H1 (cell line): ENCODE measurements at regions not wholly inside any gene's neighbourhood (a gene's known extent, or its start where the extent isn't known, plus 50 kb on each side); places are given as distances from the start of the nearest gene placed in this dataset.

Source experiments
- CTCF ChIA-PET: fragments of 300-600 bp; sonication (Branson Sonifier 250); formaldehyde crosslinking; loops from one replicate; lab custom pipeline; 2021; ENCODE audit not compliant: partially characterized antibody; lab: Charles Lee
- POLR2A ChIA-PET: fragments of 300-600 bp; sonication (Branson Sonifier 250); formaldehyde crosslinking; loops from one replicate; lab custom pipeline; 2021; ENCODE audit warnings: inconsistent platforms; ENCODE audit not compliant: partially characterized antibody; lab: Charles Lee
- DNase-seq, 2 experiments: peaks; one replicate each; pipeline versions ENCODE4 v3.0.0 to v3.0.0-alpha.2; 2010 to 2022; ENCODE audit warnings: low spot score in 2 of 2, low read depth in 1 of 2, mixed read lengths in 1 of 2
- FAIRE-seq: peaks from 2 replicates; lab custom pipeline; 2011; peaks lifted over from hg19 to GRCh38; lab: Jason Lieb, UNC
- H2AFZ ChIP-seq: 2 replicates; pipeline ENCODE4 v1.8.1; 2012; ENCODE audit warnings: low read length, inconsistent platforms
- H2AK5ac ChIP-seq: 2 replicates; pipeline ENCODE4 v1.6.1; 2013; ENCODE audit warnings: low read depth, low read length
- H2BK120ac ChIP-seq: replicated peaks from 2 replicates; pipeline ENCODE3; 2013; ENCODE audit warnings: low read depth, low read length, inconsistent platforms
- H2BK12ac ChIP-seq: 2 replicates; pipeline ENCODE4 v1.6.1; 2013; ENCODE audit warnings: low read depth, low read length
- H2BK15ac ChIP-seq: 2 replicates; pipeline ENCODE4 v1.6.1; 2013; ENCODE audit warnings: low read length
- H2BK20ac ChIP-seq: 2 replicates; pipeline ENCODE4 v1.6.1; 2013; ENCODE audit warnings: low read length
- H2BK5ac ChIP-seq: 2 replicates; pipeline ENCODE4 v1.6.1; 2013; ENCODE audit warnings: low read depth, low read length
- H3K14ac ChIP-seq: 2 replicates; pipeline ENCODE4 v1.6.1; 2013; ENCODE audit warnings: inconsistent platforms; ENCODE audit not compliant: insufficient read length
- H3K18ac ChIP-seq: 2 replicates; pipeline ENCODE4 v1.6.1; 2013; ENCODE audit warnings: low read length; ENCODE audit errors: extremely low read depth
- H3K23ac ChIP-seq: 2 replicates; pipeline ENCODE4 v1.6.1; 2013; ENCODE audit warnings: inconsistent platforms; ENCODE audit not compliant: insufficient read length
- H3K23me2 ChIP-seq: 2 replicates; pipeline ENCODE4 v1.6.1; 2013; ENCODE audit warnings: low read depth, low read length
- H3K27ac ChIP-seq: 2 replicates; pipeline ENCODE4 v1.6.1; 2011; ENCODE audit warnings: low read depth, low read length, inconsistent platforms
- H3K27me3 ChIP-seq, 4 experiments: replicated peaks in 1 of 4; 1 replicate in 1 of 4; 2 replicates in 3 of 4; pipeline versions ENCODE4 v1.6.1 to v1.8.1; 2011 to 2013; ENCODE audit warnings: low read length in 3 of 4, mild to moderate bottlenecking in 3 of 4, inconsistent platforms in 2 of 4, mixed read lengths in 2 of 4, moderate library complexity in 1 of 4; ENCODE audit not compliant: control insufficient read depth in 3 of 4, insufficient read depth in 3 of 4; ENCODE audit errors: extremely low read depth in 1 of 4
- H3K36me3 ChIP-seq, 4 experiments: 2 replicates each; pipeline versions ENCODE4 v1.6.1 to v1.8.1; 2011 to 2013; ENCODE audit warnings: mild to moderate bottlenecking in 4 of 4, low read length in 3 of 4, moderate library complexity in 2 of 4, control low read depth in 1 of 4, inconsistent platforms in 1 of 4; ENCODE audit not compliant: insufficient read depth in 4 of 4, control insufficient read depth in 2 of 4
- H3K4ac ChIP-seq: replicated peaks from 2 replicates; pipeline ENCODE3; 2013; ENCODE audit warnings: low read length, low read depth, mixed read lengths, inconsistent platforms; ENCODE audit not compliant: insufficient read length
- H3K4me1 ChIP-seq, 4 experiments: replicated peaks in 1 of 4; 1 replicate in 1 of 4; 2 replicates in 3 of 4; pipeline versions ENCODE4 v1.6.1 to v1.8.1; 2011 to 2013; ENCODE audit warnings: low read length in 3 of 4, inconsistent platforms in 2 of 4, mixed read lengths in 1 of 4; ENCODE audit not compliant: insufficient read depth in 4 of 4, control insufficient read depth in 3 of 4
- H3K4me2 ChIP-seq, 2 experiments: 2 replicates each; pipeline versions ENCODE4 v1.6.1 to v1.8.1; 2011 to 2013; ENCODE audit warnings: low read depth in 2 of 2, low read length in 2 of 2, control low read depth in 1 of 2, inconsistent platforms in 1 of 2, mild to moderate bottlenecking in 1 of 2; ENCODE audit not compliant: insufficient read depth in 1 of 2
- H3K4me3 ChIP-seq, 4 experiments: fragments of 200-600, 300-600 bp in 1 of 4; sonication (generic), shearing (Covaris generic), sonication (Bioruptor Twin) in 1 of 4; 2 replicates each; pipeline versions ENCODE4 v1.5.1 to v1.8.1; 2011 to 2016; ENCODE audit warnings: low read length in 4 of 4, low read depth in 3 of 4, control low read depth in 2 of 4, inconsistent platforms in 2 of 4, mild to moderate bottlenecking in 2 of 4, mixed read lengths in 1 of 4, moderate library complexity in 1 of 4; ENCODE audit not compliant: insufficient read depth in 2 of 4; ENCODE audit errors: extremely low read depth in 1 of 4
- H3K56ac ChIP-seq: replicated peaks from 2 replicates; pipeline ENCODE3; 2013; ENCODE audit warnings: low read depth, mild to moderate bottlenecking, mixed read lengths, low read length, inconsistent platforms; ENCODE audit not compliant: insufficient read length
- H3K79me1 ChIP-seq: 2 replicates; pipeline ENCODE4 v1.6.1; 2013; ENCODE audit warnings: low read depth, low read length, control low read depth
- H3K79me2 ChIP-seq, 2 experiments: 2 replicates each; pipeline versions ENCODE4 v1.6.1 to v1.8.1; 2012 to 2013; ENCODE audit warnings: low read length in 2 of 2, mild to moderate bottlenecking in 2 of 2, inconsistent platforms in 1 of 2; ENCODE audit not compliant: insufficient read depth in 2 of 2, control insufficient read depth in 1 of 2
- H3K9ac ChIP-seq, 4 experiments: replicated peaks in 1 of 4; 1 replicate in 1 of 4; 2 replicates in 3 of 4; pipeline versions ENCODE4 v1.6.1 to v1.8.1; 2011 to 2013; ENCODE audit warnings: low read depth in 3 of 4, low read length in 3 of 4, control low read depth in 2 of 4, mild to moderate bottlenecking in 2 of 4, moderate library complexity in 2 of 4, inconsistent platforms in 1 of 4; ENCODE audit errors: extremely low read depth in 1 of 4
- H3K9me3 ChIP-seq, 2 experiments: 2 replicates each; pipeline versions ENCODE4 v1.6.1 to v1.8.1; 2012 to 2013; ENCODE audit warnings: mild to moderate bottlenecking in 2 of 2, moderate library complexity in 2 of 2, control low read depth in 1 of 2, inconsistent platforms in 1 of 2, low read depth in 1 of 2, low read length in 1 of 2, mixed read lengths in 1 of 2; ENCODE audit not compliant: insufficient read depth in 2 of 2
- H4K20me1 ChIP-seq, 2 experiments: replicated peaks in 1 of 2; 2 replicates each; pipeline versions ENCODE3 to v1.8.1; 2011 to 2013; ENCODE audit warnings: inconsistent platforms in 2 of 2, low read length in 2 of 2, mild to moderate bottlenecking in 1 of 2; ENCODE audit not compliant: insufficient read depth in 2 of 2, control insufficient read depth in 1 of 2
- H4K5ac ChIP-seq: 2 replicates; pipeline ENCODE4 v1.6.1; 2013; ENCODE audit warnings: low read length, low read depth, mixed read lengths, inconsistent platforms; ENCODE audit not compliant: insufficient read length
- H4K8ac ChIP-seq: 2 replicates; pipeline ENCODE4 v1.8.0; 2013; ENCODE audit warnings: mild to moderate bottlenecking, moderate library complexity, low read length, inconsistent platforms; ENCODE audit not compliant: insufficient read depth; ENCODE audit errors: extremely low read depth
- H4K91ac ChIP-seq: replicated peaks from 2 replicates; pipeline ENCODE3; 2013; ENCODE audit warnings: low read length, mixed read lengths, inconsistent platforms; ENCODE audit not compliant: insufficient read length
- ASH2L ChIP-seq: fragments of 200-600, 300-600 bp; sonication (generic); IDR thresholded peaks from one replicate; pipeline ENCODE4 v1.7.1; 2017; ENCODE audit warnings: low read length
- CHD1 ChIP-seq: IDR thresholded peaks from 2 replicates; pipeline ENCODE4 v1.6.1; 2012; ENCODE audit warnings: low read depth, low read length, improper control_type of control experiment
- E2F6 ChIP-seq: IDR thresholded peaks from 2 replicates; pipeline ENCODE4 v1.6.1; 2012; ENCODE audit warnings: inconsistent platforms
- EP300 ChIP-seq, 2 experiments: IDR thresholded peaks; 1 replicate in 1 of 2; 2 replicates in 1 of 2; pipeline ENCODE4 v1.6.1; 2011 to 2012; ENCODE audit warnings: low read depth in 2 of 2, low read length in 2 of 2, mild to moderate bottlenecking in 2 of 2, borderline replicate concordance in 1 of 2, inconsistent platforms in 1 of 2, moderate library complexity in 1 of 2
- FOSL1 ChIP-seq: IDR thresholded peaks from 2 replicates; pipeline ENCODE4 v1.6.1; 2011; ENCODE audit warnings: mild to moderate bottlenecking, low read depth, low read length, moderate library complexity; ENCODE audit not compliant: insufficient read depth
- GABPA ChIP-seq: IDR thresholded peaks from 2 replicates; pipeline ENCODE4 v1.6.1; 2011; ENCODE audit warnings: mild to moderate bottlenecking, low read length, moderate library complexity, borderline replicate concordance; ENCODE audit not compliant: insufficient read depth
- MAFK ChIP-seq: IDR thresholded peaks from 2 replicates; pipeline ENCODE4 v1.6.1; 2012; ENCODE audit warnings: low read depth, mild to moderate bottlenecking, improper control_type of control experiment, low read length
- MAX ChIP-seq: IDR thresholded peaks from 2 replicates; pipeline ENCODE4 v1.6.1; 2012; ENCODE audit warnings: inconsistent platforms
- NANOG ChIP-seq: IDR thresholded peaks from 2 replicates; pipeline ENCODE4 v1.6.1; 2011; ENCODE audit warnings: low read length, low read depth, mild to moderate bottlenecking, inconsistent platforms; ENCODE audit not compliant: insufficient read depth, poor library complexity, severe bottlenecking
- RBBP5 ChIP-seq: IDR thresholded peaks from 2 replicates; pipeline ENCODE4 v1.7.1; 2012; ENCODE audit warnings: low read depth, mild to moderate bottlenecking, inconsistent platforms, low read length, moderate library complexity, borderline replicate concordance
- SP1 ChIP-seq: IDR thresholded peaks from 2 replicates; pipeline ENCODE4 v1.6.1; 2011; ENCODE audit warnings: low read depth, low read length
- TAF1 ChIP-seq: IDR thresholded peaks from 2 replicates; pipeline ENCODE4 v1.6.1; 2011; ENCODE audit warnings: mild to moderate bottlenecking, low read depth, low read length
- TBP ChIP-seq: IDR thresholded peaks from 2 replicates; pipeline ENCODE4 v1.6.1; 2011; ENCODE audit warnings: low read depth, low read length, improper control_type of control experiment
- WGBS, 2 experiments: shearing (Covaris generic) in 1 of 2; methylation state at CpG; one replicate each; pipeline versions ENCODE4 v1.1.6 to v1.1.7; 2013 to 2015; ENCODE audit warnings: low lambda C conversion rate in 2 of 2, mixed read lengths in 2 of 2, inconsistent platforms in 1 of 2, low coverage in 1 of 2, missing lambda C conversion rate in 1 of 2; ENCODE audit not compliant: insufficient replicate concordance in 2 of 2, insufficient coverage in 1 of 2, insufficient read length in 1 of 2; ENCODE audit errors: extremely low coverage in 1 of 2, missing lambda C conversion rate in 1 of 2; 5-methylcytosine and 5-hydroxymethylcytosine counted together

- no peaks in the 10 kb centered on the region for H4K20me1 ChIP-seq
- no peaks in the 10 kb centered on the region for H3K79me1 ChIP-seq
- no peaks in the 10 kb centered on the region for H3K23me2 ChIP-seq
- no peaks in the 10 kb centered on the region for H3K36me3 ChIP-seq
- no peak overlapping the region for H3K23ac ChIP-seq
- H3K27ac ChIP-seq = no peak overlapping the region
- POLR2A ChIA-PET = no interaction called here
- H4K8ac ChIP-seq = no peak overlapping the region
- no peak overlapping the region for H3K4me2 ChIP-seq
- no peak overlapping the region for H4K91ac ChIP-seq
- H3K4me3 ChIP-seq = no peak overlapping the region
- no peak overlapping the region for H3K18ac ChIP-seq
- H2BK12ac ChIP-seq = no peak overlapping the region
- no peak for TF ChIP-seq RBBP5
- no peak for TF ChIP-seq TAF1
- no peak for TF ChIP-seq ASH2L
- no peak for TF ChIP-seq GABPA
- no peak for TF ChIP-seq NANOG
- TF ChIP-seq MAFK = no peak
- TF ChIP-seq CHD1 = no peak
- TF ChIP-seq E2F6 = no peak
- no peak for TF ChIP-seq EP300 (IDR thresholded peaks at IDR 0.05; ENCODE audit: borderline replicate concordance in 1 of 2, low read depth in 2 of 2, low read length in 2 of 2)
- no peak for TF ChIP-seq SP1
- no peak for TF ChIP-seq TBP
- no peak for TF ChIP-seq MAX
- TF ChIP-seq FOSL1 = no peak
- TF ChIP-seq, all 59 proteins: peak for 0
- Histone ChIP-seq H2BK15ac (no peak overlapping the region), H2AFZ (no peak overlapping the region), H3K56ac (no peak overlapping the region), H3K9me3 (no peaks in the 10 kb centered on the region), H3K14ac (no peak overlapping the region), H2BK120ac (no peak overlapping the region), H2BK20ac (no peak overlapping the region), H3K4me1 (no peaks in the 10 kb centered on the region), H3K79me2 (no peaks in the 10 kb centered on the region), H2AK5ac (no peak overlapping the region), H2BK5ac (no peak overlapping the region), H3K27me3 (no peaks in the 10 kb centered on the region), H3K9ac (no peak overlapping the region), H3K4ac (no peak overlapping the region), H4K5ac (no peak overlapping the region)
- DNase-seq = no peak
- CTCF ChIA-PET = no interaction called here
- 87% methylated on average over 2 of the region's 2 CpGs; no CpG with 5 or more reads in 1 of the 2 experiments for WGBS, 2 experiments
- FAIRE-seq = no peak
Measured at GRCh38 chr4:101540336-101540735, 193.0 kb upstream of the PPP3CA start.
